ENCODE measurements at regions not wholly inside any gene's neighbourhood (a gene's known extent, or its start where the extent isn't known, plus 50 kb on each side); places are given as distances from the start of the nearest gene placed in this dataset.

DNA sequence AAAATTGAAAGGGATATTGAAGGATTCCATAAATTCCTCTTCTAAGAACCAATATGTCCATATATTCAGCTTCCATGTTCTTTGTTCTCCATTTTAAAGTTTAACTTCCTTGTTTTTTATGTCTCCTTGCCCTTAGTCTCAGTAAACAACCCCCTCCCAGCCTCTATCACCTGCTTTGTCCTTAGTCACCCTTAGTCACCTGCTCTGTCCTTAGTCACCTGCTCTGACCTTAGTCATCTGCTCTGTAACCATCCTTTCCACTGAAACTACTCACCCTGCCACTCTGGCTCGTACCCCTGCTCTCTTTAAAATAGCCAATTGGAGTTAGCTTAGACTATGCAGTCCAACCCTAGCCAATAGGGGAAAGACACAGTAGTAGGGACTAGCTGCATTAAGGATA lies 136.2 kb upstream of the TMEM106B start:
- H4K20me1 ChIP-seq (ENCODE audit: control insufficient read depth, insufficient read depth, insufficient read length) = no peaks in the 10 kb centered on the region
- no peak overlapping the region for H3K4me2 ChIP-seq (ENCODE audit: insufficient read depth, insufficient read length, low read length)
- no peak overlapping the region for H2BK12ac ChIP-seq (ENCODE audit: insufficient read length, low read depth, low read length)
- H3K27me3 Mint-ChIP-seq (ENCODE audit: low read depth) = no peaks in the 10 kb centered on the region
- H2BK15ac ChIP-seq (ENCODE audit: low read depth, low read length) = no peak overlapping the region
- peak overlapping the region in 1 of 3 experiments; percentile 14; a peak in 1 of 7 replicates for H3K27ac Mint-ChIP-seq
- no peak overlapping the region for H3K14ac ChIP-seq (ENCODE audit: insufficient read depth, low read length)
- no peak for DNase-seq
- H3K23ac ChIP-seq (ENCODE audit: insufficient read length, low read depth, low read length) = no peak overlapping the region
- no peaks in the 10 kb centered on the region; the same call in 1 of the 2 replicates for H3K4me1 ChIP-seq (ENCODE audit: insufficient read depth, low read length)
- no peak overlapping the region for H3K18ac ChIP-seq (ENCODE audit: insufficient read length, low read depth, low read length)
- H3K4me3 Mint-ChIP-seq = no peak overlapping the region
- TF ChIP-seq, protein P1, sequence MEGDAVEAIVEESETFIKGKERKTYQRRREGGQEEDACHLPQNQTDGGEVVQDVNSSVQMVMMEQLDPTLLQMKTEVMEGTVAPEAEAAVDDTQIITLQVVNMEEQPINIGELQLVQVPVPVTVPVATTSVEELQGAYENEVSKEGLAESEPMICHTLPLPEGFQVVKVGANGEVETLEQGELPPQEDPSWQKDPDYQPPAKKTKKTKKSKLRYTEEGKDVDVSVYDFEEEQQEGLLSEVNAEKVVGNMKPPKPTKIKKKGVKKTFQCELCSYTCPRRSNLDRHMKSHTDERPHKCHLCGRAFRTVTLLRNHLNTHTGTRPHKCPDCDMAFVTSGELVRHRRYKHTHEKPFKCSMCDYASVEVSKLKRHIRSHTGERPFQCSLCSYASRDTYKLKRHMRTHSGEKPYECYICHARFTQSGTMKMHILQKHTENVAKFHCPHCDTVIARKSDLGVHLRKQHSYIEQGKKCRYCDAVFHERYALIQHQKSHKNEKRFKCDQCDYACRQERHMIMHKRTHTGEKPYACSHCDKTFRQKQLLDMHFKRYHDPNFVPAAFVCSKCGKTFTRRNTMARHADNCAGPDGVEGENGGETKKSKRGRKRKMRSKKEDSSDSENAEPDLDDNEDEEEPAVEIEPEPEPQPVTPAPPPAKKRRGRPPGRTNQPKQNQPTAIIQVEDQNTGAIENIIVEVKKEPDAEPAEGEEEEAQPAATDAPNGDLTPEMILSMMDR (conservative IDR thresholded peaks at IDR 0.05) = no peak
- no peaks in the 10 kb centered on the region for H3K27me3 ChIP-seq (ENCODE audit: insufficient read depth, low read length)
- H3K79me1 ChIP-seq (ENCODE audit: insufficient read depth, low read depth, low read length, poor library complexity, severe bottlenecking) = no peaks in the 10 kb centered on the region
- WGBS (ENCODE audit: extremely low coverage, insufficient read length, low lambda C conversion rate) = no CpG with 5 or more reads among the region's 1 CpG
- H2BK5ac ChIP-seq (ENCODE audit: insufficient read length, low read length) = no peak overlapping the region
- H3K23me2 ChIP-seq (ENCODE audit: insufficient read length, low read depth, low read length, poor library complexity, severe bottlenecking) = no peaks in the 10 kb centered on the region
- H2AK5ac ChIP-seq (ENCODE audit: insufficient read length, low read length) = no peak overlapping the region
- peaks cover 21 to 56% (median 23%) of the 10 kb centered on the region in 3 experiments for H3K36me3 Mint-ChIP-seq (ENCODE audit: insufficient read depth in 1 of 3, low read depth in 3 of 3)
- H3K9me3 ChIP-seq (ENCODE audit: control insufficient read depth, low read depth, low read length) = no peaks in the 10 kb centered on the region
- H3K4me1 Mint-ChIP-seq = peaks cover 7 to 13% of the 10 kb centered on the region in 2 experiments
- H2BK20ac ChIP-seq (ENCODE audit: low read depth, low read length, poor library complexity, severe bottlenecking) = no peak overlapping the region
- no peak overlapping the region for H4K8ac ChIP-seq (replicated peaks; ENCODE audit: insufficient read length, low read depth, low read length)
- H2AFZ ChIP-seq (ENCODE audit: low read length) = no peak overlapping the region
- H3K27ac ChIP-seq (ENCODE audit: insufficient read length, low read depth, low read length) = no peak overlapping the region
- no peak overlapping the region for H3K56ac ChIP-seq (ENCODE audit: insufficient read length, low read depth, low read length)
- H3K4ac ChIP-seq (ENCODE audit: low read depth, low read length) = no peak overlapping the region
- no peaks in the 10 kb centered on the region for H3K79me2 ChIP-seq (ENCODE audit: insufficient read depth, low read length)
- H4K5ac ChIP-seq (ENCODE audit: insufficient read length, low read depth, low read length) = no peak overlapping the region
- H3K9ac ChIP-seq (ENCODE audit: extremely low read depth, insufficient read length, low read length) = no peak overlapping the region
- no peak overlapping the region for H2BK120ac ChIP-seq (ENCODE audit: low read depth, low read length, poor library complexity, severe bottlenecking)
- H3K9me3 Mint-ChIP-seq = peaks cover 27 to 28% of the 10 kb centered on the region in 2 experiments
- H3T11ph ChIP-seq (ENCODE audit: low read length) = no peak overlapping the region
- H4K91ac ChIP-seq (ENCODE audit: insufficient read length, low read depth, low read length) = no peak overlapping the region

All from H9 (cell line).